Brain pericyte (primary cell): ENCODE measurements at regions not wholly inside any gene's neighbourhood (a gene's known extent, or its start where the extent isn't known, plus 50 kb on each side); places are given as distances from the start of the nearest gene placed in this dataset.

Source experiments
- DNase-seq: peaks from one replicate; pipeline ENCODE4 v3.0.0-alpha.2; 2012; ENCODE audit warnings: low read depth, low spot score

DNA sequence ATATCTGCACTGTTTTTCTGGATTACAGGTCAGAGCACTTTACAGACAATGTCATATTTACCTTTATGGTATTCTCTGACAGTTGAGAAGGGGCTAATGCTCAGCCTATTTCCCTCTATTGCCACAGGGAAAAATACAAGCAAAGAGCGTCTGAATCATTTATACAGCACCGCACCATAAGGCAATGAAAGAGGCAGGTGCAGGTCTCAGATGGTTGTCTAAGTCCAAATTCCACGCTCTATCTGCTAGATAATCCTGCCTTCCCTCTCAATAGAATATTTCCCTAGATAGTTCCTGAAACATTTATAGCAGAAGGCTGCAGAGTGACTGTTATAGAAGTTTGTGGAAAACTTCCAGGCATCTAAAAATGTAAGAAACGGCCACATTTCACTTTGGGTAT, 446.1 kb upstream of the CDH6 start:
- DNase-seq = no peak

DNA sequence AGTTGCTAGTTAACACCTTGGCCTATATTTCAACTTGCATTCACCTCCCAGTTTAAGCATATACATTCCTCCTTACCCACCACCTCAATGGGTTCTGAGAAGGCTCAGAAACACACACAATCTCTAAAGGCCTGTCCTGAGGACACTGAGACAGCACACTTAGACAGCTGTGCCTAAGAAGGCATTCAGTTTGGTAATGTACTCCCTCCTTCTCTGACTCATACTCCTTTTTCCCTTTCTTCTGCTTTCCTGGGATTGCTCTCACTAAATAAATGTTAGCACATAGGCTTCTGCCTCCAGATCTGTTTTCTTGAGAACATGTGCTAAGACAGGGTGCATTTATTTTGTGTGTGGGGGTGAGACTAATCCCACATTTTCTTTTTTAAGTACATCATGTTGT, 456.8 kb upstream of the CDH6 start:
- DNase-seq = no peak

DNA sequence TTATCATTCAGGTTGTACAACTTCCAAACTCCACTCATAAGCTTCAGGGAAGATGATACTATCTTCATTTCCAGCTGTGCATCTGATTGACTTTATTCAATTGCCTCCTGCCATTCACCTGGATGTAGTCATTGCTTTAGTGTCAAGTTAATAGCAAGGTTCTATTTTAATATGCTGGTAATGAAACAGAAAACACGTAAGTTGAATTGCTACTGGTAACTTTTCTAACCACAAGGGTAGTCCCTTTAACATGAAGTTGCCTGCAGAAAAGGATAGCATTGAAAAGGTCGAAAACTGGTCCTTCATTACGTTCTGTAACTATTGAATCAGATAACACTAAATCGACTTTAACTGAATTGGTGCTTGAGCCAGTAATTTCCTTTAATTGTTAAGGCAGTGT, 459.4 kb upstream of the CDH6 start:
- no peak for DNase-seq

DNA sequence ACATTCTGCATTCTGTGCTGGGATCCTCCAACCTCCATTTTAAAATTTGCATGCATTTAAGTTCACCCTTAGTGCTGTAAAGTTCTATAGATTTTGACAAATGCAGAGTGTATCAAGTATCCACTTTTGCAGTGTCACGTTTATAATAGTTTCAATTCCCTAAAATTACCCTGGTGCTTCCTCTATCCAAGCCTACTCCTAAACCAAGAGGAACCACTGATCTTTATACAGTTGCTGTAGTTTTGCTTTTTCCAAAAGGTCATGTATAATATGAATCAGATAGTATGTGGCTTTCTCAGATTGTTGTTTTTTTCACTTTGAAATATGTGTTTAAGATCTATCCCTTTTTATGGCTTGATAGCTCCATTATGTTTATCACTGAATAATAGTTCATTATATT, 468.4 kb upstream of the CDH6 start:
- DNase-seq = no peak

DNA sequence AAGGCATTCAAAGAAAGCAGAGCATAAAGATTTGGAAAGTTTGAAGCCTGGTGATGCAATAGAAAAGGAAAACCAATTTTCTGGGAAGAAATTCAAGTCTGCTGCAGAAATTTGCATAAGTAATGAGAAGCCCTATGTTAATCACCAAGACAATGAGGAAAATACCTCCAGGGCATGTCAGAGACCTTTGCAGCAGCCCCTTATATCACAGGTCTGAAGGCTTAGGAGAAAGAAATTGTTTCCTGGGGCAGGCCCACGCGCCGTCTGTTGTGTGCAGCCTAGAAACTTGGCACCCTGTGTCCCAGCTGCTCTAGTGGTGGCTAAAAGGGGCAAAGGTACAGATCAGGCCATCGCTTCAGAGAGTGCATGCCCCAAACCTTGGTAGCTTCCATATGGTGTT, 495.3 kb upstream of the CDH6 start:
- DNase-seq = no peak

DNA sequence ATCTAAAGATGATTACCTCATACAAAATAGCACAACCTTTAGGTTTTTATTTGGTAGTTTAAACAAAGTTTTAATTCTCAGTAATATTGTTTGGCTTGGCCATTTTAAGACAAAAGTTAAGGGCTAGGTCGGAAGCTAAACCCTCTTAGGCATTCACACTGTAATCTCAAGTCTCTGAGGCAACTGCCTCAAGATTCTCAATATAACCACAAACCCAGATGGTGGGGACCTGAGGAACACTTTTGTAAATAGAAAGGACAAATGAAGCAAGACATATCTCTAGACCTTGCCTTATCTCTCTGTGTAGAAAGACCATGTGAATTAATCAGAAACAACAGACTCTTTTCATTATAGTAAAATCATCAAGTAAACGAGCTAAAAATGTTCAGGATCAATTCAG, 500.2 kb upstream of the CDH6 start:
- no peak for DNase-seq

DNA sequence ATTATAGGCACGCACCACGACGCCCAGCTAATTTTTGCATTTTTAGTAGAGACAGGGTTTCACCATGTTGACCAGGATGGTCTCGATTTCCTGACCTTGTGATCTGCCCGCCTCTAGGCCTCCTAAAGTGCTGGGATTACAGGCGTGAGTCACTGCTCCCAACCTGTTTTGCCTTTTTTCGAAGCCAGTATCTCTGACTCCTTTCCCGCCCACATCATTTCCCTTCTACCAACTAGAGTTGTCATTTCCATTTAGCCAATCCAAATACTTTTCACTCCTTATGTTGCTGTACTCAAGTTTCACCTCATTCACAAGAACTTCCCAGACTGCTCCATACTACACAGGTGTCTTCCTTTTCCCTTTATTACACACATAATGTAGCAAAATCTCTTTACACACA, 502.6 kb upstream of the CDH6 start:
- DNase-seq = no peak

DNA sequence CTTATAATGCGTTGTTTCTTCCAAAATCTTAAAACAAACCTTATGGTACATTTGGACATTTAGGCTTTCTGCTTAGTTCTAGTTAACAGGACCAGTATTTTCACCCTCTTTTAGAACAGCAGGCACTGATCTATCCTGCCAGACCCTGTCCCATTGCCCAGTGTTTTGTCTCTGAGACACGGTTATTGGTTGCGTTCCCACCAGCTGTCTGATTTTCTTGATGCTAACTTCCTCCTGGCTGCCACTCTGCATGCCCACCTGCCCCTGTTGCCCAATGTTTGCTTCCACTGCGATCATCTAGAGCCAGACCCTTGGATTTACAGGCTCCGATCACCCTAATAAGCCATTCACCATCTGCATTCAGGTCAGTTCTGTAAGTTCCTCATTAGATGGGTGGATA, 506.0 kb upstream of the CDH6 start:
- no peak for DNase-seq

DNA sequence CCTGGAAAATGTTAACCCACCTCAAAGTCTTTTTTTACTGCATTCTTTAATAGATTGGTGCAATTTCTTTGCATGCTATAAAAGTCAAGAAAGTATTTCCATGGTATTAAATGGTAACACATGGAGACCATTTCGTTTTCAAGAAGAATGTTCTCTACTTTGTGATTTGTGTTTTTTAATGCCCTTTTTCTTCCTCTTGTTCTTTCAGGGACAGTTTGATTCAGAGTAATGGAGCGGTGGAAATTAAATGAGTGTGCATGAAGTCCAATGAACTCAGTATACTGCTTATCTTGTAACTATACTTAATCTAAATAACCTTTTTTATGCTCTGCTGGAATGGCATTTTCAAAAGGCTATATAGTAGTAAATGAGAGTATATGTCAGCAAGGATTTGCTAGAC, 507.0 kb upstream of the CDH6 start:
- no peak for DNase-seq

DNA sequence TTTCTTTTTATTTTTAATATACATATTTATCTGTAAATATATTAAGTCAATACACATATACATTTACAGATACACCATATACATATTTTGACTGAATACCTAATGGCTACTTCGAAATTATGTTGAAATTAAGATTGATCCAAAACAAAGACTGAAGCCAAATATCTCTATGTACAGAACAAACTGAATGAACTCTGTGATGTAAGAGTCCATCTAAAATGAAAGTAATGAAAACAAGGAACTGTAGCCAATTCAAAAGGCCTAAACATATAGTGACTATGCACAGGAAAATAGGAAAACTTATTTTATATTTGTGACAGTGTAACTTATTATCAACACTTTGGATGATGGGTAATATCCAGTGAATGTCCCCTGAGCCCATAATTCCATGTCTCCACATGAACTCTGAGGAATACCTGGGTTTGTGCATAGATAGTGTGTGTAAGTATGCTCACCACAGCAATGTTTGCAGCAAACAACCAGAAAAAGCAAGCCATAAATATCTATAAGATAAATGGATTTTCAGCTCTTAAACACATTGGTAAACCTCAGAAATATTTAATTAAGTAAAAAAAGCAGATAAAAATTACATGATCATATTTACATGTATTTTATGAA, 517.2 kb upstream of the CDH6 start:
- no peak for DNase-seq

DNA sequence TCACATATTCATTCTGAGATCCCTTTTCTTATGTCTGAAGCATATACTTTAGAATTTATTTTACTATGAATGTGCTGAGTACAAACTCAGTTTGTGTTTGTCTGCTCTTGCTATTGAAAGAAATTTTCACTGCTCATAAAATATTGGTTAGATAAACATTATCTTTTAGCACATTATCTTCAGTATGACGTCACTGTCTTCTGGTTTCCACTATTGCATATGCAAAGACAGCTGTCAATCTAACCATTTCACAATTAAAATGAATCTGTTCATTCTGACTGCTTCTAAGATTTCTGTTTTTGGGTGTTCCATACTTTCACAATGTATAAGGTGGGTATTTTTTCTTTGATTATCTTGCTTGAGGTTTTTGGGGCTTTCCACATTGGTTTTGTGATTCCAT, 526.2 kb upstream of the CDH6 start:
- no peak for DNase-seq

DNA sequence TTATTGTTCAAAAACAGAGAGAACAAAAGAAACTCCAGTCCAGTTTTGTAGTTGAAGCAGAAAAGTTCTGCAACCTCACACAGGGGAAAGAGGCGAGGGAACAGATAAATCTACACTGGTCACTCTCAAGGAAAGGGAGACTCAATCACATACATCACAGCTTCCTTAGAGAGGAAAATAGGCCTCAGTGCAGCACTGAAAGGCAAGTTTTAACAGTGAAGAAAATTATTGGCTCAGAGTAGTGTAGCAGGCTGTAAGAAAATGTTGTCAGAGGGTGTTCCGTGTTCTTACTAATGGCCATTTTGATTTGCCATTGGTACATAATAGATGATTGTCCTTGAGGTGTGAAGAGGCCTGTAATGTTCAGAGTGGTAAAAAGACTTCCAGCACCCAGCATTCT, 530.0 kb upstream of the CDH6 start:
- no peak for DNase-seq

DNA sequence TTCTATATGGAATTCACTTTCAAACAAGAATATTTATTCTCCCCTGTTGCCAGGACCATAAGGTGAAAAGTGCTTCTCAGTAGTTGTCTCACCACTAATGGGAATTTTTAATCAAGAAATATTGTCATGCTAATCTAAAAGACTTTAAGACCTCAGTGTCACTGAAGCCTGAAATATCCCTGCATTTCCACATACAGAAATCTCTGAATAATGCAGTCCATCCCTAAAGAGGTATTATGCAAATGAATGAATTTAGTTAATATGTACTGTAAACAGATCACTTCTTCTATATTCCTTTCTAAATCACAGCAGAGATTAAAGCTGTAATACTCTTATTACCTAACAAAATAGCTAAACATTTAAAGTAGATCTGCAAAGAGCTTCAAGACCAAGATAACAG, 531.1 kb upstream of the CDH6 start:
- no peak for DNase-seq

DNA sequence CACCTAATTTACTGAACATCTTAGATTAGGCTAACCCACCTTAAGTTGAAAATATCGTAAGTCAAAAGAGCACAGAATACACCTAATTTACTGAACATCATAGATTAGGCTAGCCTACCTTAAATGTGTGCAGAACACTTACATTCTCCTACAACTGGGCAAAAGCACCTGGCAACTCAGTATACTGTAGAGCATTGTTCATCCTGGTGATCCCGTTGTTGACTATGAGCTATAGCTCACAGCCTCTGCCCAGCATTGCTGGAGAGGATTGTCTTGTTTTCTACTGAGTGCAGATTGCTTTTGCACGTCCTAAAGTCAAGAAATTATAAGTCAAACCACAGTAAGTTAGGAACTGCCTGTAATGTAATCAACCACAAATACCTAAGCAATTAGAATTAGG, 531.8 kb upstream of the CDH6 start:
- DNase-seq = no peak

DNA sequence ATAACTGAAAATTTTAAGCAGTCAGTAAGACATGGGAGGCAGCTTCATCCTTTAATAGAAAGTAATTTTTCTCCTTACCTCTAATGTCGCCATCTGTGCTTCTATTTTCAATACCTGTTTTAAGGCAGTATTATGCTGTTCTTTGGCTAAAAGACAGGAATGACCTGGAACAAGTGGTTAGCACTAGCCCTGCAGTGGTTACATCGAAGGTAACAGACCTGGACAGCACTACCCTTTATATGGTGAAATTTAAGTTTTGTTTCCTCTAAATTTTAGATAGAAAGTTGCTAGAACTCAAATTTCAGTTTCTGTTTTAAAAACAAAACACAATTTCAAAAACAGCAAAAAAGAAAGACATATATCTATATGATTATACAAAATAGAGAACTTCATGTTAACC, 534.1 kb upstream of the CDH6 start:
- no peak for DNase-seq

DNA sequence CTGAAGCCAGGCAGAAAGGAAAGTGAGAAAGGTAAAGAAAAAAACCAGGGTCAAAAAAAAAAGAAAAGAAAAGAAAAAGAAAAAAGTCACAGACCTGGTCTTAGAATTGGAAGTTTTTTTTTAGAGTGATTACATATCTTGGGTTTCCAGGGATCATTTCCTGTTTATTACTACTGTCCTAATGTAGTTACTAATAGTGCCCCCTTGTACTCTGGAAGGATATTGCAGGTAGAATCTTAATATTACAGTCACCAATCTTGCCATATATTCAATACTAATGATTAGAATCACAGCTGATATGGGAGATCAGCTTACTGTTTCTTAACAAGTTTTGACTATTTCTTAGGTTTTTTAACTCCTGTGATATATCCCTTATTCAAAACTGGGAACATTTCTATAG, 543.2 kb upstream of the CDH6 start:
- no peak for DNase-seq

DNA sequence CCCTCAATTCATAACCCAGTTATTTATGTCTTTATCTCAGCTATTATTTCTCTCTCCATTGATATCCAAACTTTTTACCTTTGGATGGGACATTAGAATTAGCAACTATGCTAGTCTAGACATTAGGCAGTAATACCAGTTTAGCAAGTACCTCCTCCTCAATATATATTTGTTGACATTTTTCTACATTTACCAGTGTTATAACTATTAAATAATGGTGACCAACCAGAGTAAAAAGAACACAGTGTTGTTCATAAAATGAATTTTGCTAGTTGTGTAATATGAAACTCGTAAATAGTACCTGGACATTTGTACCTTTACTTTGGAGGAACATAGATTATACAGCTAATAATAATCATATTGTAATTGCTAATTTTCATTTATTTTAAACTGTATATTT, 554.6 kb upstream of the CDH6 start:
- no peak for DNase-seq

DNA sequence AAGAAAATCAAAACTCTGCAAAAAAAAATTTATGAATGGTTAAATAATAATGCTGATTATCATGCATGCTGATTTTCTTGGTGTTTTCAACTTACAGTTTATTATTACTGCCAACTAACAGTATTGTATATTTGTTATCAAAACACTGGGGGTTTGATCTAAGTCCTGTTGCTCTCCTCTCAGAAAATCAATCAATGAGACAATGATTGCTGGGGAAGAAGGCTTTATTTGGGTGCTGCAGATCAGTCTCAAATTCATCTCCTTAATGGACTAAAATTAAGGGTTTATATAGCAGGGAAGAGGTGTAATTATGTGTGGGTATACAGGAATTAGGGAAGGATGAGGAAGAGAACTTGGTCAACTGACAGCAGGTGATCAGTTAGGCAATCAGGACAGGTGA, 565.5 kb upstream of the CDH6 start:
- DNase-seq = no peak

DNA sequence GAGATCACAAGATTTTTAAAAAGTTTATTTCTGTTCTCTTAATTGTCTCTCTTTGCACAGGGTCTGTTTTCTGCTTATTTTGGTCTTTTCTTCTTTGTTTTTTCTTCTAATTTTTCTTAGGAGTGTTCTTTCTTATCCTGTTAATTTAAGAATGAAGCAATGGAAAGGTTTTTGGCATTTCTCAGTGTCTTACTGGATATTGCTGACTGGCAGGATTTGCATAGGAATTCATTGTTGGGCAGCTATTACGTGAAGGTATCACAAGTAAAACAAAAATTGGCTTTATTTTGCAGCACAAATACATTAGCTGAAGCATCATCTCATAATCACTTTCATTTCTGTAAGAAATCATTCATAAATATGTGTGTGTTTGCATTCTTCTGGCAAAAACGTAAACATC, 566.9 kb upstream of the CDH6 start:
- no peak for DNase-seq

DNA sequence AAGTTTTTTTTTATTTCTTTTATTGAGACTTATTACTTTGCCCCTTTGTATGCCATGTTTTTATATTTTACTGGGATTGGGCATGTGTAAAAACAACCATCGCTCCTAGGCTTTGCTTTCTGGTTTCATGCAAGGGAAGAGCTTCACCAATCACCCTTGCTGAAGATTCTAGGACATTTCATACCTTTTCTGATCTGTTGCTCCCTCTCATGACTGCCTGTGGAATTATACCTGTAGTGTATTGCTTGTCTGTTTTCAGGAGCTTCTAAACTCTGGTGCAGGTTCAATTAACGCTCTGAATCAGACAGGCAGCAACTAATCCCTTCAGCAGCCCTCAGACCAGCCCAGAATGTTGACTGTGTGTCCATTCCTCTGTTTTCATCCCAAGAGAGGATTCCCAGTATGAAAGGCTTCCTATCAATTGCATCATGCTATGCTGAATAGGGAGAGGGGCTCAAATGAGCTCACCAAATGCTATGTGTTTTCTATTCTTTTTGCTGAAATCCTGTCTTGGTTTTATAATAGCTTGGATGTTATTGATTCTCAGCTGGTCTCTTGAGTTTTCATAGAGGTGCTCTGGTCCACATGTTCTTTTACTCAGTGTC, 572.9 kb upstream of the CDH6 start:
- no peak for DNase-seq

DNA sequence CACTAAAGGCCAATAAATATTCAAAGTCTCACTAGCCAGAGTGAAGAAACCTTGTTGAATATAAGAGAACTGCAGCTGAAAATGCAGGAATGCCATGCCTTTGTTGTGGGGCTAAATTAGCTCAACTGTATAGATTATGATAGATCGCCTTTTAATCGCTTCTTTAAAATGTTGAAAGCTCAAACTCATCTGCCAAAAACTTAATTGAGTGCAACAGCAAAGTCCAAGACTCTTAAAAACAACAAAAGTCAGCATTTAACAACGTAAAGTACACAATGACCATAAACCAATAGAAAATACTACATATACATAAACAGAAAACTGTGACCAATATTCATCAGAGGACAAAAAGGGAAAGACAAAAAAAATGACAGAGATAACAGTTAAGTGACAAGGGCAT, 585.0 kb upstream of the CDH6 start:
- no peak for DNase-seq

DNA sequence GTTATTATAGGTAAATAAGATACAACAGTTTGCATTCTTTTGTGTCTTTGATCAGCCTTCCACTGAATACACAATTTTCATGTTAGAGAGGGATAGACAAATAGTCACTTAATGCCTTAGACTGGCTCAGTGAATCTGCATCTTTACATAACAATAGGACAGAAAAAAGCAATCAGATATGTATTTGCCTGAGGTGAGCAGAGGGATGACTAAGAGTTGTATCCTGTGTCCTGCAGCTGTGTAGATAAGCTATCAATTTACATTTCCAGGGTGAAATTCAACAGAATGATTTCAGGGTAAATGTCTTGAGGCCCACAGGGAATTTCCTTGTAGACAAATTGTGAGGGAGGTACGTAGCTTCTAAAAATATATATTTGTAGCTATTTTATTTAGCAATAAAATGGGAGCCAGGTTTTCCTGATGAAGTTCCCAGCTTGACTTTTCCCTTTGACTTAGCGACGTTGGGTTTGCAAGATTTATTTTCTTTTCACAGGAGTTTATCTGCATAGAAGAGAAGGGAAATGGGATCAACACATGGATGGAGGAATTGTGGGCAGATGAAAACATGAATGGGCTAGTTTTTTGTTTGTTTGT, 586.1 kb upstream of the CDH6 start:
- no peak for DNase-seq

DNA sequence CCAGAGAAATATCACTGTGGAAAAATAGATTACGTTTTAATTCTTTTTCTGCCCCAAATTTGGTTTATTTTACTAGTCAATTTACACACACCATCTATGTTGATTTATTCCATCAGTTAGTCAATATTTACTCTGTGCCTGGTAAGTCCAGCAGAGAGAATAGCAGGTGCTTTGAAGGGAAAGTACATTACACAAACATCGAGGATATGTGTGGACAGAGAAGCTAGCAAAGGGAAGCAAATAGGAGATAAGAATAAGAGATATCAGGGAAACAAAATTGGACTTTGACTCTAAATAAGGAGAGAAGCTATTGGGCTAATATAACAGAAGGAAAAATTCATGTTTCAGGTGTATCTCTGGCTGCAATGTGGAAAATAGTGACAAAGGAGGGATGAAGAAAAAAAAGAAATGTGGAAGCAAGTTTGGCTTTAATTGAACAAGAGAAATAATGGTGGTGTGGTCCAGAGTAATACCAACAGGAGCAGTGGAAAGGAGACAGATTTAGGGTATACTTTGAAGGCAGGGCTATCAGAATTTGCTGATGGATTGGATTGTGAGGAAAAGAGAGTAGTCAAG, 587.7 kb upstream of the CDH6 start:
- no peak for DNase-seq
